Natural killer cell (primary cell): ENCODE measurements at regions not wholly inside any gene's neighbourhood (a gene's known extent, or its start where the extent isn't known, plus 50 kb on each side); places are given as distances from the start of the nearest gene placed in this dataset.

Experiments
- ATAC-seq, 3 donors: fragments of 150-1000 bp in 2 of 3; fragments of 200-7000 bp in 1 of 3; cut with Tn5 transposase; 1 replicate in 1 of 3; 2 replicates in 2 of 3; pipeline ENCODE4 v1.10.0; 2021; ENCODE audit warnings: mild to moderate bottlenecking in 2 of 3, moderate library complexity in 2 of 3
- DNase-seq, 2 donors: peaks; one replicate each; pipeline versions ENCODE4 v3.0.0 to v3.0.0-alpha.2; 2013 to 2021; ENCODE audit warnings: mixed read lengths in 1 of 2
- H3K27ac ChIP-seq: one replicate; pipeline ENCODE4 v1.5.1; 2013; ENCODE audit warnings: mild to moderate bottlenecking, low read length
- H3K27me3 ChIP-seq: one replicate; pipeline ENCODE4 v1.6.1; 2013; ENCODE audit warnings: low read length; ENCODE audit not compliant: control insufficient read depth, insufficient read depth
- H3K36me3 ChIP-seq: one replicate; pipeline ENCODE4 v1.6.1; 2013; ENCODE audit warnings: low read length; ENCODE audit not compliant: control insufficient read depth, insufficient read depth
- H3K4me1 ChIP-seq: one replicate; pipeline ENCODE4 v1.6.1; 2013; ENCODE audit warnings: low read length; ENCODE audit not compliant: control insufficient read depth, insufficient read depth
- H3K4me3 ChIP-seq: one replicate; pipeline ENCODE4 v1.5.1; 2013; ENCODE audit warnings: low read length
- H3K9me3 ChIP-seq: one replicate; pipeline ENCODE4 v1.6.1; 2013; ENCODE audit warnings: low read length; ENCODE audit not compliant: control insufficient read depth, insufficient read depth
- H3K27ac Mint-ChIP-seq, 2 donors: one replicate each; pipeline ENCODE4 v1.8.0; 2022; ENCODE audit warnings: mild to moderate bottlenecking in 2 of 2, mixed read lengths in 2 of 2, moderate library complexity in 1 of 2
- H3K27me3 Mint-ChIP-seq, 2 donors: one replicate each; pipeline ENCODE4 v1.8.0; 2022; ENCODE audit warnings: low read depth in 2 of 2, mixed read lengths in 2 of 2
- H3K36me3 Mint-ChIP-seq: one replicate; pipeline ENCODE4 v1.8.0; 2022; ENCODE audit warnings: mixed read lengths
- H3K4me1 Mint-ChIP-seq, 2 donors: one replicate each; pipeline ENCODE4 v1.8.0; 2022; ENCODE audit warnings: mixed read lengths in 2 of 2
- H3K4me3 Mint-ChIP-seq: one replicate; pipeline ENCODE4 v1.8.0; 2022; ENCODE audit warnings: mild to moderate bottlenecking, moderate library complexity, mixed read lengths
- H3K9me3 Mint-ChIP-seq, 2 donors: one replicate each; pipeline ENCODE4 v1.8.0; 2022; ENCODE audit warnings: mixed read lengths in 2 of 2
- WGBS: methylation state at CpG from one replicate; pipeline ENCODE4 v1.1.7; 2013; ENCODE audit warnings: missing lambda C conversion rate; ENCODE audit not compliant: insufficient coverage; 5-methylcytosine and 5-hydroxymethylcytosine counted together
- intact Hi-C: fragments of 100-400 bp; cut with micrococcal nuclease; formaldehyde crosslinking; loops from one replicate; pipeline ENCODE4 v1.14.2; 2022
- TF ChIP-seq, protein P1 (sequence below): fragments of 200-600 bp; IDR thresholded peaks from one replicate; pipeline ENCODE4 v1.8.0; 2022; ENCODE audit warnings: antibody characterized with exemption

DNA sequence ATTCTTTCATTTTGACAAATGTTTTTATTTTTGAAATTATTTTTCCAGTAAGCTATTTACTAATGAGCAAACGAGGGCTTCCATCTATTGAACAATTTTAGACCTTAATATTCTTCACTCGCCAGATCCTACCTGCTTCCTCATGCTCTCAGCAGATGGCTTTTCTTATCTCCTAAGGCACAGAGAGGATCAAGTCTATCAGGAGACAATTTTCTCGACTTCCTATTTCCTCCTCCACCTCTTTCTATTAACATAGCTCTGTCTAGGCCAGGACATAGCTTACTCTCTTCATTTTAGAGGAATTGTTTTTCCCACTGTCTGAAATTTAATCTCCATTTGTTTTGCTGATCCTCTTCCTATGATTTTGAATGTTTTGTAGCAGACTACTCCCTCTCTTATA, 87.0 kb upstream of the MAN1A1 start:
- no peak for ATAC-seq
- H3K27ac ChIP-seq, result no peak overlapping the region
- H3K27me3 ChIP-seq, result no peaks in the 10 kb centered on the region
- H3K4me3 ChIP-seq, result no peak overlapping the region
- Mint-ChIP-seq H3K9me3 (no peaks in the 10 kb centered on the region), H3K27me3 (no peaks in the 10 kb centered on the region), H3K4me1 (no peaks in the 10 kb centered on the region), H3K27ac (no peak overlapping the region), H3K4me3 (no peak overlapping the region), H3K36me3 (no peaks in the 10 kb centered on the region)
- H3K4me1 ChIP-seq, result no peaks in the 10 kb centered on the region
- no peaks in the 10 kb centered on the region for H3K36me3 ChIP-seq
- no peaks in the 10 kb centered on the region for H3K9me3 ChIP-seq
- WGBS, result 65% methylated on average over 3 of the region's 3 CpGs
- TF ChIP-seq, protein P1, sequence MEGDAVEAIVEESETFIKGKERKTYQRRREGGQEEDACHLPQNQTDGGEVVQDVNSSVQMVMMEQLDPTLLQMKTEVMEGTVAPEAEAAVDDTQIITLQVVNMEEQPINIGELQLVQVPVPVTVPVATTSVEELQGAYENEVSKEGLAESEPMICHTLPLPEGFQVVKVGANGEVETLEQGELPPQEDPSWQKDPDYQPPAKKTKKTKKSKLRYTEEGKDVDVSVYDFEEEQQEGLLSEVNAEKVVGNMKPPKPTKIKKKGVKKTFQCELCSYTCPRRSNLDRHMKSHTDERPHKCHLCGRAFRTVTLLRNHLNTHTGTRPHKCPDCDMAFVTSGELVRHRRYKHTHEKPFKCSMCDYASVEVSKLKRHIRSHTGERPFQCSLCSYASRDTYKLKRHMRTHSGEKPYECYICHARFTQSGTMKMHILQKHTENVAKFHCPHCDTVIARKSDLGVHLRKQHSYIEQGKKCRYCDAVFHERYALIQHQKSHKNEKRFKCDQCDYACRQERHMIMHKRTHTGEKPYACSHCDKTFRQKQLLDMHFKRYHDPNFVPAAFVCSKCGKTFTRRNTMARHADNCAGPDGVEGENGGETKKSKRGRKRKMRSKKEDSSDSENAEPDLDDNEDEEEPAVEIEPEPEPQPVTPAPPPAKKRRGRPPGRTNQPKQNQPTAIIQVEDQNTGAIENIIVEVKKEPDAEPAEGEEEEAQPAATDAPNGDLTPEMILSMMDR, result no peak
- intact Hi-C loops, result no loop called here
- no peak for DNase-seq

DNA sequence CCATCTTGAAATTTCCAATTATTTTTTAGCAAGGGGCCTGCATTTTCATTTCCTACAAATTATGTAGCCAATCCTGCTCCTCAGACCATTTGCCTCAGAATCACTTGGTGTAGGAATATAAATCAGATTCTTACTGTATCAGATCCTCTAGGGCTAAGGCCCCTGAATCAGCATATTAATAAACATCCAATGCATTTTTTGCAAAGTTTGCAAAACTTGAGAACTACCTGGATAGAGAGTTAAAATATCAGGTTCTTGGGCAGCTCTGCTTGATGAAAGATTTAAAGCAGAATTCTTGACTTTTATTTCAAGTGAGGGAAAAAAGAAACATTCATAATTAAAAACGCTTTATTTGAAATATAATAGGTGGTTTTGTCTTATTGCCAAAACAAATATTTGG, 82.2 kb upstream of the MAN1A1 start:
- no peak overlapping the region for H3K4me3 Mint-ChIP-seq

DNA sequence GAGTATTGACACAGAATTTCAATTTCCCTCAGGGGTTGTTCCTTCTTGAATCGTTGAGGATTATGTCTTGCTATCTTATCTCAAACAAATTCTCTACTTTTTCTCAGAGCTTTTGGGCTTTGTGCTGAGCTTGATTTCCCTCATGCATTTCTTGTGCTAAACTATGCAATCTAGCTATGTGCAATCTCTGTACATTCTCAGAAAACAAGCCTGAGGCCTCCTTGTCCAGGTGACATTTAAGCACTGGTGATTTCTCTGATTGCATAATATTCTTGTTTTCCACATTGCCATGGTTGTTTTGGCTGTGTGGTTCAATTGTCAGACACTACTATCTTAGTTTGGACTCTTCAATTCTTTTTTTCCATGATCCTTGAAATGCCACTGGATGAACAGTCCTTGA, 81.2 kb upstream of the MAN1A1 start:
- H3K4me1 Mint-ChIP-seq, result no peaks in the 10 kb centered on the region
- H3K4me1 ChIP-seq, result no peaks in the 10 kb centered on the region
- H3K4me3 Mint-ChIP-seq, result no peak overlapping the region
- no peaks in the 10 kb centered on the region for H3K36me3 ChIP-seq
- H3K27ac Mint-ChIP-seq, result no peak overlapping the region
- no peaks in the 10 kb centered on the region for H3K9me3 ChIP-seq
- intact Hi-C loops, result no loop called here
- TF ChIP-seq, protein P1, result no peak
- no peaks in the 10 kb centered on the region for H3K9me3 Mint-ChIP-seq
- DNase-seq, result no peak
- no peaks in the 10 kb centered on the region for H3K36me3 Mint-ChIP-seq
- 86% methylated on average over 1 of the region's 1 CpG for WGBS
- no peak overlapping the region for H3K27ac ChIP-seq
- H3K27me3 ChIP-seq, result no peaks in the 10 kb centered on the region
- no peaks in the 10 kb centered on the region for H3K27me3 Mint-ChIP-seq
- no peak for ATAC-seq
- H3K4me3 ChIP-seq, result no peak overlapping the region

More for the DNA sequence above, 82.2 kb upstream of the MAN1A1 start:
- DNase-seq (no peak), ATAC-seq (no peak)
- WGBS, result no CpG with 5 or more reads among the region's 1 CpG
- H3K27ac Mint-ChIP-seq, result no peak overlapping the region
- H3K27ac ChIP-seq, result no peak overlapping the region
- intact Hi-C loops, result no loop called here
- H3K27me3 ChIP-seq, result no peaks in the 10 kb centered on the region
- no peaks in the 10 kb centered on the region for H3K9me3 Mint-ChIP-seq
- no peaks in the 10 kb centered on the region for H3K4me1 ChIP-seq
- TF ChIP-seq, protein P1, result no peak
- H3K4me1 Mint-ChIP-seq, result no peaks in the 10 kb centered on the region
- H3K9me3 ChIP-seq, result no peaks in the 10 kb centered on the region
- H3K4me3 ChIP-seq, result no peak overlapping the region
- H3K36me3 ChIP-seq, result no peaks in the 10 kb centered on the region
- H3K36me3 Mint-ChIP-seq, result no peaks in the 10 kb centered on the region
- no peaks in the 10 kb centered on the region for H3K27me3 Mint-ChIP-seq

DNA sequence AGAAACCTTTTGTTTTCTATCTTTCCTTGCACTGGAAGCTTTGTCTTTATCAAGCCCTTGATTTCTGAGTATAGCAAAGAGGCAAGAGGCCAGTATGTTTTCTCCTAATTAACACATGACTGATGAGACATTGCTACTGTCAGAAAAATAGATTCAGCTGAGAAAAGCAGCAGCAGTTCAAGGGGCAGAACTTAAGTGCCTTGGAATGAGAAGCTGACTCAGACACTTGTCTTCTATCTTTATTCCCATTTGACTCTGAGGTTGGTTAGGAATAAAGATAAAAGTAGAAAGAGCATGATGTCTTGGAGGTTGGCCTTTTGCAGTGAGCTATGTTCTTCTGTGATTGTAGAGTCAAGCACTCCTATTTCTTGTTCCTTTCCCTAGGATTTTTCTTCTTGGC, 79.1 kb upstream of the MAN1A1 start:
- Histone ChIP-seq H3K4me3 (no peak overlapping the region), H3K27me3 (no peaks in the 10 kb centered on the region), H3K27ac (no peak overlapping the region), H3K4me1 (no peaks in the 10 kb centered on the region), H3K36me3 (no peaks in the 10 kb centered on the region), H3K9me3 (no peaks in the 10 kb centered on the region)
- Mint-ChIP-seq H3K36me3 (no peaks in the 10 kb centered on the region), H3K9me3 (no peaks in the 10 kb centered on the region), H3K4me3 (no peak overlapping the region), H3K27ac (no peak overlapping the region), H3K4me1 (no peaks in the 10 kb centered on the region), H3K27me3 (no peaks in the 10 kb centered on the region)
- DNase-seq (no peak), ATAC-seq (no peak)
- intact Hi-C loops, result no loop called here
- TF ChIP-seq, protein P1, result no peak
